Neural crest cell (in vitro differentiated cells): ENCODE measurements at regions not wholly inside any gene's neighbourhood (a gene's known extent, or its start where the extent isn't known, plus 50 kb on each side); places are given as distances from the start of the nearest gene placed in this dataset.

ENCODE experiments used
- DNase-seq: peaks from one replicate; pipeline ENCODE4 v3.0.0; 2021; ENCODE audit warnings: low read depth, mixed read lengths, low spot score
- H3K27ac Mint-ChIP-seq: one replicate; pipeline ENCODE4 v1.8.0; 2021; ENCODE audit warnings: mild to moderate bottlenecking, mixed read lengths; ENCODE audit not compliant: unreplicated experiment
- H3K27me3 Mint-ChIP-seq: 2 replicates; pipeline ENCODE4 v1.8.0; 2021; ENCODE audit warnings: low read depth, mild to moderate bottlenecking, mixed read lengths
- H3K36me3 Mint-ChIP-seq: 2 replicates; pipeline ENCODE4 v1.8.0; 2021; ENCODE audit warnings: low read depth, mild to moderate bottlenecking, mixed read lengths
- H3K4me1 Mint-ChIP-seq: 2 replicates; pipeline ENCODE4 v1.8.0; 2021; ENCODE audit warnings: mixed read lengths
- H3K4me3 Mint-ChIP-seq: one replicate; pipeline ENCODE4 v1.8.0; 2021; ENCODE audit warnings: mild to moderate bottlenecking, mixed read lengths
- H3K9me3 Mint-ChIP-seq: 2 replicates; pipeline ENCODE4 v1.8.0; 2021; ENCODE audit warnings: mixed read lengths
- CTCF ChIP-seq: fragments of 200-600 bp; sonication (generic); conservative IDR thresholded peaks from 2 replicates; pipeline ENCODE4 v1.5.0; 2021; ENCODE audit warnings: antibody characterized with exemption, mild to moderate bottlenecking

GRCh38 chr2:147550995-147551731 is 293.7 kb upstream of the ACVR2A start:
- Mint-ChIP-seq H3K9me3 (no peaks in the 10 kb centered on the region), H3K4me3 (no peak overlapping the region), H3K27me3 (no peaks in the 10 kb centered on the region), H3K27ac (no peak overlapping the region), H3K36me3 (no peaks in the 10 kb centered on the region), H3K4me1 (peaks cover 26% of the 10 kb centered on the region)
- no peak for TF ChIP-seq CTCF
- DNase-seq: no peak

- Mint-ChIP-seq H3K36me3 (no peaks in the 10 kb centered on the region), H3K27ac (no peak overlapping the region), H3K27me3 (no peaks in the 10 kb centered on the region), H3K4me3 (no peak overlapping the region), H3K9me3 (no peaks in the 10 kb centered on the region), H3K4me1 (peaks cover 9% of the 10 kb centered on the region)
- TF ChIP-seq CTCF: no peak
- DNase-seq: no peak
Measured at GRCh38 chr2:147549054-147549453, 295.8 kb upstream of the ACVR2A start.

GRCh38 chr2:147548451-147548850 is 296.4 kb upstream of the ACVR2A start:
- Mint-ChIP-seq H3K4me3 (no peak overlapping the region), H3K27ac (peak overlapping the region; percentile 69)

GRCh38 chr2:147547440-147547839 is 297.4 kb upstream of the ACVR2A start:
- Mint-ChIP-seq H3K9me3 (no peaks in the 10 kb centered on the region), H3K27me3 (no peaks in the 10 kb centered on the region), H3K4me1 (no peaks in the 10 kb centered on the region), H3K36me3 (no peaks in the 10 kb centered on the region), H3K27ac (no peak overlapping the region), H3K4me3 (no peak overlapping the region)
- DNase-seq: no peak
- no peak for TF ChIP-seq CTCF

More at GRCh38 chr2:147548451-147548850, 296.4 kb upstream of the ACVR2A start:
- H3K9me3 Mint-ChIP-seq: no peaks in the 10 kb centered on the region
- no peak for DNase-seq
- H3K4me1 Mint-ChIP-seq: peaks cover 4% of the 10 kb centered on the region
- no peaks in the 10 kb centered on the region for H3K27me3 Mint-ChIP-seq
- no peak for TF ChIP-seq CTCF
- no peaks in the 10 kb centered on the region for H3K36me3 Mint-ChIP-seq

- Mint-ChIP-seq H3K36me3 (no peaks in the 10 kb centered on the region), H3K27me3 (no peaks in the 10 kb centered on the region), H3K27ac (no peak overlapping the region), H3K4me3 (no peak overlapping the region), H3K9me3 (peaks cover 2% of the 10 kb centered on the region), H3K4me1 (no peaks in the 10 kb centered on the region)
- TF ChIP-seq CTCF: no peak
- no peak for DNase-seq
Measured at GRCh38 chr2:147546109-147546508, 298.7 kb upstream of the ACVR2A start.
